Esophagus muscularis mucosa (tissue), 4 donors: ENCODE measurements at regions not wholly inside any gene's neighbourhood (a gene's known extent, or its start where the extent isn't known, plus 50 kb on each side); places are given as distances from the start of the nearest gene placed in this dataset.

Experiments
- DNase-seq: peaks from one replicate; pipeline ENCODE4 v3.0.0-alpha.2; 2017; ENCODE audit errors: extremely low spot score
- H3K27ac ChIP-seq, 4 donors: fragments of 200-600 bp; sonication (generic); replicated peaks in 1 of 4; 1 replicate in 3 of 4; 2 replicates in 1 of 4; pipeline ENCODE4 v1.5.1; 2016 to 2019; ENCODE audit warnings: mild to moderate bottlenecking in 1 of 4
- H3K27me3 ChIP-seq, 4 donors: fragments of 200-600 bp; sonication (generic); one replicate each; pipeline versions ENCODE4 v1.5.1 to v1.6.0; 2016 to 2019
- H3K36me3 ChIP-seq, 4 donors: fragments of 200-600 bp; sonication (generic); one replicate each; pipeline ENCODE4 v1.5.1; 2016 to 2019
- H3K4me1 ChIP-seq, 4 donors: fragments of 200-600 bp; sonication (generic); one replicate each; pipeline ENCODE4 v1.5.1; 2016 to 2019
- H3K4me3 ChIP-seq, 4 donors: fragments of 200-600 bp; sonication (generic); 1 replicate in 2 of 4; 2 replicates in 2 of 4; pipeline ENCODE4 v1.5.1; 2016 to 2019; ENCODE audit warnings: mild to moderate bottlenecking in 4 of 4, moderate library complexity in 1 of 4
- H3K9me3 ChIP-seq, 4 donors: fragments of 200-600 bp; sonication (generic); 1 replicate in 3 of 4; 2 replicates in 1 of 4; pipeline ENCODE4 v1.5.1; 2016 to 2019
- CTCF ChIP-seq, 3 experiments: fragments of 200-600 bp in 2 of 3; fragments of 450-650 bp in 1 of 3; sonication (generic) in 2 of 3; IDR thresholded peaks; one replicate each; pipeline ENCODE4 v1.5.1; 2017 to 2019; ENCODE audit warnings: antibody characterized with exemption in 3 of 3, mild to moderate bottlenecking in 2 of 3, moderate library complexity in 1 of 3
- EP300 ChIP-seq: sonication (generic); formaldehyde crosslinking; IDR thresholded peaks from one replicate; pipeline ENCODE4 v1.6.1; 2017; ENCODE audit warnings: antibody characterized with exemption
- POLR2A ChIP-seq: fragments of 450-650 bp; IDR thresholded peaks from one replicate; pipeline ENCODE4 v1.6.1; 2017; ENCODE audit warnings: antibody characterized with exemption, moderate library complexity, mild to moderate bottlenecking, low read depth
- POLR2AphosphoS5 ChIP-seq, 2 donors: sonication (generic); formaldehyde crosslinking; IDR thresholded peaks; one replicate each; pipeline ENCODE4 v1.6.1; 2017; ENCODE audit warnings: antibody characterized with exemption in 2 of 2
- WGBS: methylation state at CpG from one replicate; pipeline ENCODE4 v1.1.5; 2018; 5-methylcytosine and 5-hydroxymethylcytosine counted together
- intact Hi-C: fragments of 100-400 bp; cut with DNase I; formaldehyde crosslinking; loops from one replicate; pipeline ENCODE4 v1.15.1; 2023

GRCh38 chr18:1350931-1351450, 446.3 kb downstream of the ADCYAP1 start:
- Histone ChIP-seq H3K4me1 (no peaks in the 10 kb centered on the region), H3K27me3 (peaks cover 0 to 6% (median 0%) of the 10 kb centered on the region in 4 donors), H3K4me3 (no peak overlapping the region), H3K27ac (no peak overlapping the region), H3K36me3 (no peaks in the 10 kb centered on the region), H3K9me3 (no peaks in the 10 kb centered on the region)
- intact Hi-C loops, result no loop called here
- 38% methylated on average over 4 of the region's 4 CpGs for WGBS
- TF ChIP-seq POLR2A (no peak), EP300 (no peak), POLR2AphosphoS5 (IDR thresholded peaks at IDR 0.05) (no peak), CTCF (IDR thresholded peaks at IDR 0.05) (no peak)
- no peak for DNase-seq

GRCh38 chr18:1353025-1353424, 448.4 kb downstream of the ADCYAP1 start:
- H3K27ac ChIP-seq, result no peak overlapping the region
- peaks cover 0 to 6% (median 0%) of the 10 kb centered on the region in 4 donors for H3K27me3 ChIP-seq
- H3K4me3 ChIP-seq, result no peak overlapping the region
- intact Hi-C loops, result no loop called here
- H3K36me3 ChIP-seq, result no peaks in the 10 kb centered on the region
- no peak for DNase-seq
- no peaks in the 10 kb centered on the region for H3K9me3 ChIP-seq
- TF ChIP-seq CTCF (IDR thresholded peaks at IDR 0.05) (no peak), POLR2A (no peak), POLR2AphosphoS5 (IDR thresholded peaks at IDR 0.05) (no peak), EP300 (no peak)
- no peaks in the 10 kb centered on the region for H3K4me1 ChIP-seq

DNA sequence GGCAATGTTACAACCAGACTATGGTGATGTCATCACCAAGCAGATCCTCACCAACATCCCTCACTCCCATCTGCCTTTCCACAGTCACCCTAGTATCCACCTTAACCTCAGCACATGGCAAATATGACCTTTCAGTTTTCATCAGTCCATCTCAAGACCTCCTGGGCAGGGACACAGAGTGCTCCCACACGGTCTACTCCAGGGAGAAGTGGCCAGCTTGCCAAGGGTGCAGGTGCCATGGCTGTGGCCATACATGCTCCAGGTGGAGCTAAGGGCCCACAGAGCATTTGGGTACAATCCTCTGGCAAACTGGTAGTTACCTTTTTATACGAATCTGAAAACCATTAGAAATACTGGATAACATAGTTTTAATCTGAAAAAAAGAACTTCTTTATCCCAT, 453.1 kb downstream of the ADCYAP1 start:
- 87% methylated on average over 1 of the region's 2 CpGs for WGBS
- no peaks in the 10 kb centered on the region for H3K9me3 ChIP-seq
- no peaks in the 10 kb centered on the region for H3K27me3 ChIP-seq
- no peaks in the 10 kb centered on the region for H3K4me1 ChIP-seq
- H3K36me3 ChIP-seq, result no peaks in the 10 kb centered on the region
- DNase-seq, result no peak
- no peak overlapping the region for H3K4me3 ChIP-seq
- no peak overlapping the region for H3K27ac ChIP-seq
- intact Hi-C loops, result no loop called here
- TF ChIP-seq POLR2AphosphoS5 (IDR thresholded peaks at IDR 0.05), result no peak

GRCh38 chr18:1361936-1362335, 457.3 kb downstream of the ADCYAP1 start:
- H3K36me3 ChIP-seq, result no peaks in the 10 kb centered on the region
- no peaks in the 10 kb centered on the region for H3K4me1 ChIP-seq
- WGBS, result 48% methylated on average over 3 of the region's 3 CpGs
- TF ChIP-seq CTCF (IDR thresholded peaks at IDR 0.05), result no peak
- TF ChIP-seq POLR2AphosphoS5 (IDR thresholded peaks at IDR 0.05), result no peak
- no peak for TF ChIP-seq EP300
- no peak for TF ChIP-seq POLR2A
- H3K4me3 ChIP-seq, result no peak overlapping the region
- no peaks in the 10 kb centered on the region for H3K9me3 ChIP-seq
- intact Hi-C loops, result no loop called here
- no peak overlapping the region for H3K27ac ChIP-seq
- no peaks in the 10 kb centered on the region for H3K27me3 ChIP-seq
- DNase-seq, result no peak

DNA sequence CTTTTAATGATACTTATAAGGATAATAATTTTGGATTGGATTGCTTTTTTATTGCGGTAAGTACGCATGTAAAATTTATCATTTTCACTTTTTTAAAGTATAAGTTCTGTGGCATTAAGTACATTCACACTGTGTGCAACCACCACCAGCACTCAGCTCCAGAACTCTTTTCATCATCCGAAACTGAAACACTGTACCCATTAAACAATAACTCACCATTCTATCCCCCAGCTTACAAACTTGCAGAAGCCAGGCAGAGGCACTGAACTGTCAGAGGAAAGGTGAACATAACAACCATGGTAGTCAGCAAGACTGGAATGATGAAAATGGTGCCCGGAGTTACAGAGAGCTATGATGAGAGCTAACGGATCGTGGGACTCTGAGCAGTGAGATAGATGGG, 465.9 kb downstream of the ADCYAP1 start:
- 92% methylated on average over 6 of the region's 6 CpGs for WGBS
- intact Hi-C loops, result no loop called here
- H3K27me3 ChIP-seq, result no peaks in the 10 kb centered on the region
- no peak overlapping the region for H3K27ac ChIP-seq
- H3K36me3 ChIP-seq, result no peaks in the 10 kb centered on the region
- no peak for DNase-seq
- no peak overlapping the region for H3K4me3 ChIP-seq
- no peaks in the 10 kb centered on the region for H3K9me3 ChIP-seq
- TF ChIP-seq POLR2AphosphoS5 (IDR thresholded peaks at IDR 0.05) (no peak), POLR2A (no peak), CTCF (IDR thresholded peaks at IDR 0.05) (no peak), EP300 (no peak)
- no peaks in the 10 kb centered on the region for H3K4me1 ChIP-seq
